H1 (cell line): ENCODE measurements at regions not wholly inside any gene's neighbourhood (a gene's known extent, or its start where the extent isn't known, plus 50 kb on each side); places are given as distances from the start of the nearest gene placed in this dataset.

ENCODE experiments used
- CTCF ChIA-PET: fragments of 300-600 bp; sonication (Branson Sonifier 250); formaldehyde crosslinking; loops from one replicate; lab custom pipeline; 2021; ENCODE audit not compliant: partially characterized antibody; lab: Charles Lee
- POLR2A ChIA-PET: fragments of 300-600 bp; sonication (Branson Sonifier 250); formaldehyde crosslinking; loops from one replicate; lab custom pipeline; 2021; ENCODE audit warnings: inconsistent platforms; ENCODE audit not compliant: partially characterized antibody; lab: Charles Lee
- DNase-seq, 2 experiments: peaks; one replicate each; pipeline versions ENCODE4 v3.0.0 to v3.0.0-alpha.2; 2010 to 2022; ENCODE audit warnings: low spot score in 2 of 2, low read depth in 1 of 2, mixed read lengths in 1 of 2
- FAIRE-seq: peaks from 2 replicates; lab custom pipeline; 2011; peaks lifted over from hg19 to GRCh38; lab: Jason Lieb, UNC
- H2AFZ ChIP-seq: 2 replicates; pipeline ENCODE4 v1.8.1; 2012; ENCODE audit warnings: low read length, inconsistent platforms
- H2AK5ac ChIP-seq: 2 replicates; pipeline ENCODE4 v1.6.1; 2013; ENCODE audit warnings: low read depth, low read length
- H2BK120ac ChIP-seq: replicated peaks from 2 replicates; pipeline ENCODE3; 2013; ENCODE audit warnings: low read depth, low read length, inconsistent platforms
- H2BK12ac ChIP-seq: 2 replicates; pipeline ENCODE4 v1.6.1; 2013; ENCODE audit warnings: low read depth, low read length
- H2BK15ac ChIP-seq: 2 replicates; pipeline ENCODE4 v1.6.1; 2013; ENCODE audit warnings: low read length
- H2BK20ac ChIP-seq: 2 replicates; pipeline ENCODE4 v1.6.1; 2013; ENCODE audit warnings: low read length
- H2BK5ac ChIP-seq: 2 replicates; pipeline ENCODE4 v1.6.1; 2013; ENCODE audit warnings: low read depth, low read length
- H3K14ac ChIP-seq: 2 replicates; pipeline ENCODE4 v1.6.1; 2013; ENCODE audit warnings: inconsistent platforms; ENCODE audit not compliant: insufficient read length
- H3K18ac ChIP-seq: 2 replicates; pipeline ENCODE4 v1.6.1; 2013; ENCODE audit warnings: low read length; ENCODE audit errors: extremely low read depth
- H3K23ac ChIP-seq: 2 replicates; pipeline ENCODE4 v1.6.1; 2013; ENCODE audit warnings: inconsistent platforms; ENCODE audit not compliant: insufficient read length
- H3K23me2 ChIP-seq: 2 replicates; pipeline ENCODE4 v1.6.1; 2013; ENCODE audit warnings: low read depth, low read length
- H3K27ac ChIP-seq: 2 replicates; pipeline ENCODE4 v1.6.1; 2011; ENCODE audit warnings: low read depth, low read length, inconsistent platforms
- H3K27me3 ChIP-seq, 4 experiments: replicated peaks in 1 of 4; 1 replicate in 1 of 4; 2 replicates in 3 of 4; pipeline versions ENCODE4 v1.6.1 to v1.8.1; 2011 to 2013; ENCODE audit warnings: low read length in 3 of 4, mild to moderate bottlenecking in 3 of 4, inconsistent platforms in 2 of 4, mixed read lengths in 2 of 4, moderate library complexity in 1 of 4; ENCODE audit not compliant: control insufficient read depth in 3 of 4, insufficient read depth in 3 of 4; ENCODE audit errors: extremely low read depth in 1 of 4
- H3K36me3 ChIP-seq, 4 experiments: 2 replicates each; pipeline versions ENCODE4 v1.6.1 to v1.8.1; 2011 to 2013; ENCODE audit warnings: mild to moderate bottlenecking in 4 of 4, low read length in 3 of 4, moderate library complexity in 2 of 4, control low read depth in 1 of 4, inconsistent platforms in 1 of 4; ENCODE audit not compliant: insufficient read depth in 4 of 4, control insufficient read depth in 2 of 4
- H3K4ac ChIP-seq: replicated peaks from 2 replicates; pipeline ENCODE3; 2013; ENCODE audit warnings: low read length, low read depth, mixed read lengths, inconsistent platforms; ENCODE audit not compliant: insufficient read length
- H3K4me1 ChIP-seq, 4 experiments: replicated peaks in 1 of 4; 1 replicate in 1 of 4; 2 replicates in 3 of 4; pipeline versions ENCODE4 v1.6.1 to v1.8.1; 2011 to 2013; ENCODE audit warnings: low read length in 3 of 4, inconsistent platforms in 2 of 4, mixed read lengths in 1 of 4; ENCODE audit not compliant: insufficient read depth in 4 of 4, control insufficient read depth in 3 of 4
- H3K4me2 ChIP-seq, 2 experiments: 2 replicates each; pipeline versions ENCODE4 v1.6.1 to v1.8.1; 2011 to 2013; ENCODE audit warnings: low read depth in 2 of 2, low read length in 2 of 2, control low read depth in 1 of 2, inconsistent platforms in 1 of 2, mild to moderate bottlenecking in 1 of 2; ENCODE audit not compliant: insufficient read depth in 1 of 2
- H3K4me3 ChIP-seq, 4 experiments: fragments of 200-600, 300-600 bp in 1 of 4; sonication (generic), shearing (Covaris generic), sonication (Bioruptor Twin) in 1 of 4; 2 replicates each; pipeline versions ENCODE4 v1.5.1 to v1.8.1; 2011 to 2016; ENCODE audit warnings: low read length in 4 of 4, low read depth in 3 of 4, control low read depth in 2 of 4, inconsistent platforms in 2 of 4, mild to moderate bottlenecking in 2 of 4, mixed read lengths in 1 of 4, moderate library complexity in 1 of 4; ENCODE audit not compliant: insufficient read depth in 2 of 4; ENCODE audit errors: extremely low read depth in 1 of 4
- H3K56ac ChIP-seq: replicated peaks from 2 replicates; pipeline ENCODE3; 2013; ENCODE audit warnings: low read depth, mild to moderate bottlenecking, mixed read lengths, low read length, inconsistent platforms; ENCODE audit not compliant: insufficient read length
- H3K79me1 ChIP-seq: 2 replicates; pipeline ENCODE4 v1.6.1; 2013; ENCODE audit warnings: low read depth, low read length, control low read depth
- H3K79me2 ChIP-seq, 2 experiments: 2 replicates each; pipeline versions ENCODE4 v1.6.1 to v1.8.1; 2012 to 2013; ENCODE audit warnings: low read length in 2 of 2, mild to moderate bottlenecking in 2 of 2, inconsistent platforms in 1 of 2; ENCODE audit not compliant: insufficient read depth in 2 of 2, control insufficient read depth in 1 of 2
- H3K9ac ChIP-seq, 4 experiments: replicated peaks in 1 of 4; 1 replicate in 1 of 4; 2 replicates in 3 of 4; pipeline versions ENCODE4 v1.6.1 to v1.8.1; 2011 to 2013; ENCODE audit warnings: low read depth in 3 of 4, low read length in 3 of 4, control low read depth in 2 of 4, mild to moderate bottlenecking in 2 of 4, moderate library complexity in 2 of 4, inconsistent platforms in 1 of 4; ENCODE audit errors: extremely low read depth in 1 of 4
- H3K9me3 ChIP-seq, 2 experiments: 2 replicates each; pipeline versions ENCODE4 v1.6.1 to v1.8.1; 2012 to 2013; ENCODE audit warnings: mild to moderate bottlenecking in 2 of 2, moderate library complexity in 2 of 2, control low read depth in 1 of 2, inconsistent platforms in 1 of 2, low read depth in 1 of 2, low read length in 1 of 2, mixed read lengths in 1 of 2; ENCODE audit not compliant: insufficient read depth in 2 of 2
- H4K20me1 ChIP-seq, 2 experiments: replicated peaks in 1 of 2; 2 replicates each; pipeline versions ENCODE3 to v1.8.1; 2011 to 2013; ENCODE audit warnings: inconsistent platforms in 2 of 2, low read length in 2 of 2, mild to moderate bottlenecking in 1 of 2; ENCODE audit not compliant: insufficient read depth in 2 of 2, control insufficient read depth in 1 of 2
- H4K5ac ChIP-seq: 2 replicates; pipeline ENCODE4 v1.6.1; 2013; ENCODE audit warnings: low read length, low read depth, mixed read lengths, inconsistent platforms; ENCODE audit not compliant: insufficient read length
- H4K8ac ChIP-seq: 2 replicates; pipeline ENCODE4 v1.8.0; 2013; ENCODE audit warnings: mild to moderate bottlenecking, moderate library complexity, low read length, inconsistent platforms; ENCODE audit not compliant: insufficient read depth; ENCODE audit errors: extremely low read depth
- H4K91ac ChIP-seq: replicated peaks from 2 replicates; pipeline ENCODE3; 2013; ENCODE audit warnings: low read length, mixed read lengths, inconsistent platforms; ENCODE audit not compliant: insufficient read length
- BACH1 ChIP-seq: IDR thresholded peaks from 2 replicates; pipeline ENCODE4 v1.6.1; 2012; ENCODE audit warnings: low read length, improper control_type of control experiment
- CBX8 ChIP-seq: fragments of 300-800, 300-1000 bp; sonication (generic); IDR thresholded peaks from 2 replicates; pipeline ENCODE4 v1.7.1; 2016; ENCODE audit warnings: low read depth, low read length, borderline replicate concordance
- CEBPB ChIP-seq: IDR thresholded peaks from 2 replicates; pipeline ENCODE4 v1.6.1; 2012; ENCODE audit warnings: low read depth, low read length
- CHD2 ChIP-seq: IDR thresholded peaks from 2 replicates; pipeline ENCODE4 v1.6.1; 2012; ENCODE audit warnings: low read length, improper control_type of control experiment
- EZH2 ChIP-seq: fragments of 200-600 bp; sonication (generic); IDR thresholded peaks from 2 replicates; pipeline ENCODE4 v1.7.1; 2012; ENCODE audit warnings: low read depth, mild to moderate bottlenecking, moderate library complexity, low read length, inconsistent platforms; ENCODE audit not compliant: severe bottlenecking
- HDAC6 ChIP-seq: IDR thresholded peaks from one replicate; pipeline ENCODE4 v1.7.1; 2012; ENCODE audit warnings: low read depth, mild to moderate bottlenecking, inconsistent platforms, low read length, moderate library complexity
- KDM5A ChIP-seq: fragments of 200-600 bp; IDR thresholded peaks from 2 replicates; pipeline ENCODE4 v1.7.1; 2012; ENCODE audit warnings: mild to moderate bottlenecking, low read length, inconsistent platforms, mixed read lengths
- POU5F1 ChIP-seq: IDR thresholded peaks from 2 replicates; pipeline ENCODE4 v1.6.1; 2011; ENCODE audit warnings: low read depth, mild to moderate bottlenecking, low read length, moderate library complexity
- SIN3A ChIP-seq, 2 experiments: IDR thresholded peaks in 1 of 2; conservative IDR thresholded peaks in 1 of 2; 2 replicates each; pipeline ENCODE4 v1.6.1; 2011 to 2012; ENCODE audit warnings: low read length in 2 of 2, improper control_type of control experiment in 1 of 2, low read depth in 1 of 2, mild to moderate bottlenecking in 1 of 2
- SRF ChIP-seq: IDR thresholded peaks from 2 replicates; pipeline ENCODE4 v1.6.1; 2011; ENCODE audit warnings: mild to moderate bottlenecking, low read depth, low read length, moderate library complexity
- WGBS, 2 experiments: shearing (Covaris generic) in 1 of 2; methylation state at CpG; one replicate each; pipeline versions ENCODE4 v1.1.6 to v1.1.7; 2013 to 2015; ENCODE audit warnings: low lambda C conversion rate in 2 of 2, mixed read lengths in 2 of 2, inconsistent platforms in 1 of 2, low coverage in 1 of 2, missing lambda C conversion rate in 1 of 2; ENCODE audit not compliant: insufficient replicate concordance in 2 of 2, insufficient coverage in 1 of 2, insufficient read length in 1 of 2; ENCODE audit errors: extremely low coverage in 1 of 2, missing lambda C conversion rate in 1 of 2; 5-methylcytosine and 5-hydroxymethylcytosine counted together
- TF ChIP-seq, protein P1 (sequence below), 3 experiments: IDR thresholded peaks; 1 replicate in 2 of 3; 2 replicates in 1 of 3; pipeline versions ENCODE4 v1.5.1 to v1.6.1; 2011; ENCODE audit warnings: low read length in 3 of 3, mild to moderate bottlenecking in 3 of 3, inconsistent platforms in 2 of 3, low read depth in 1 of 3, moderate library complexity in 1 of 3; ENCODE audit not compliant: insufficient read depth in 1 of 3; ENCODE audit errors: control extremely low read depth in 1 of 3

DNA sequence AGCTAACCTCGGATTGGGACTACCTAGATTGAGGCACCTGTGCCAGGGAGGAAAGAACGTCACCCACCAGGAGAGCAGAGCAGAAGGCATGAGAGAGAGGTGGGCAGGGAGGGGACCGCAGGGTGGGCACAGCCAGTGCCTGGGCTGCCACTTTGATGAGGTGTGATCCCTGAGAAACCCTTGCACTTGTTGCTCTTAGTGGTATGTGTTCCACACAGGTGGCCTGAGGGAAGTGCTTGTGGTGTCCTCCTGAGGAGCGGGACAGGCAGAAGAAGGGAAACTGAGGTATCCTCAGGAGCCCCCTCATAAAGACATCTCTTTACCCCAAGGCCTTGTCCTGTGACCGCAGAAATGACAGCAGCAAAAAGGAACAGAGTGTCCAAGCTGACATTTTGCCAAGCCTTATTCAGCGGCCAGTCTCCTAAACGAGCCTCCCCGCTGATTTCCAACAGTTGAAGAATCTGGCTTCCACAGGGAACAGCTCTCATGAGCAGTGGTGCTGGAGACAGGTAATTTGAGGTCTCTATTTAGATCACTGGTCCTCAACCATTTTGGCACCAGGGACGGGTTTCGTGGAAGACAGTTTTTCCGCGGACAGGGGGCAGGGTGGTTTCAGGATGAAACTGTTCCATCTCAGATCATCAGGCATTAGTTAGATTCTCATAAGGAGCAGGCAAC is 82.4 kb downstream of the FOXD1 start:
- Histone ChIP-seq H3K4me3 (no peak overlapping the region), H3K27ac (no peak overlapping the region), H3K56ac (no peak overlapping the region), H3K14ac (no peak overlapping the region), H2AFZ (no peak overlapping the region), H3K79me2 (no peaks in the 10 kb centered on the region), H2BK12ac (no peak overlapping the region), H4K20me1 (no peaks in the 10 kb centered on the region), H3K4me2 (no peak overlapping the region), H3K4ac (no peak overlapping the region), H2BK120ac (no peak overlapping the region), H2AK5ac (no peak overlapping the region), H3K27me3 (no peaks in the 10 kb centered on the region), H3K23ac (no peak overlapping the region), H3K36me3 (no peaks in the 10 kb centered on the region), H4K8ac (no peak overlapping the region), H3K9me3 (no peaks in the 10 kb centered on the region), H3K9ac (no peak overlapping the region), H2BK15ac (no peak overlapping the region), H2BK20ac (no peak overlapping the region), H4K91ac (no peak overlapping the region), H3K18ac (no peak overlapping the region), H3K79me1 (no peaks in the 10 kb centered on the region), H3K23me2 (no peaks in the 10 kb centered on the region), H3K4me1 (no peaks in the 10 kb centered on the region), H2BK5ac (no peak overlapping the region), H4K5ac (no peak overlapping the region)
- no peak for TF ChIP-seq CBX8
- no peak for TF ChIP-seq CEBPB
- no peak for TF ChIP-seq CHD2
- TF ChIP-seq SRF: no peak
- no peak for TF ChIP-seq KDM5A
- TF ChIP-seq BACH1: no peak
- TF ChIP-seq, protein P1, sequence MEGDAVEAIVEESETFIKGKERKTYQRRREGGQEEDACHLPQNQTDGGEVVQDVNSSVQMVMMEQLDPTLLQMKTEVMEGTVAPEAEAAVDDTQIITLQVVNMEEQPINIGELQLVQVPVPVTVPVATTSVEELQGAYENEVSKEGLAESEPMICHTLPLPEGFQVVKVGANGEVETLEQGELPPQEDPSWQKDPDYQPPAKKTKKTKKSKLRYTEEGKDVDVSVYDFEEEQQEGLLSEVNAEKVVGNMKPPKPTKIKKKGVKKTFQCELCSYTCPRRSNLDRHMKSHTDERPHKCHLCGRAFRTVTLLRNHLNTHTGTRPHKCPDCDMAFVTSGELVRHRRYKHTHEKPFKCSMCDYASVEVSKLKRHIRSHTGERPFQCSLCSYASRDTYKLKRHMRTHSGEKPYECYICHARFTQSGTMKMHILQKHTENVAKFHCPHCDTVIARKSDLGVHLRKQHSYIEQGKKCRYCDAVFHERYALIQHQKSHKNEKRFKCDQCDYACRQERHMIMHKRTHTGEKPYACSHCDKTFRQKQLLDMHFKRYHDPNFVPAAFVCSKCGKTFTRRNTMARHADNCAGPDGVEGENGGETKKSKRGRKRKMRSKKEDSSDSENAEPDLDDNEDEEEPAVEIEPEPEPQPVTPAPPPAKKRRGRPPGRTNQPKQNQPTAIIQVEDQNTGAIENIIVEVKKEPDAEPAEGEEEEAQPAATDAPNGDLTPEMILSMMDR (IDR thresholded peaks at IDR 0.05; ENCODE audit: control extremely low read depth in 1 of 3, insufficient read depth in 1 of 3, low read depth in 1 of 3, low read length in 3 of 3): no peak
- TF ChIP-seq HDAC6: no peak
- TF ChIP-seq EZH2: no peak
- no peak for TF ChIP-seq POU5F1
- no peak for TF ChIP-seq SIN3A (conservative IDR thresholded peaks at IDR 0.05 in 1 of 2, IDR thresholded peaks at IDR 0.05 in 1 of 2; ENCODE audit: low read depth in 1 of 2, low read length in 2 of 2)
- ChIA-PET POLR2A (no interaction called here), CTCF (interaction anchor here (0.6 to 1.5 kb wide), 4 partner anchors 13 to 54 kb away, joined by 3 read pairs; no protein-coding TSS in a partner anchor)
- FAIRE-seq: no peak
- no peak for DNase-seq
- WGBS, 2 experiments: 77% methylated on average over 12 of the region's 12 CpGs; no CpG with 5 or more reads in 1 of the 2 experiments
